Suppressor macrophage treated with lipopolysaccharide for 1 hour (primary cell): ENCODE measurements at regions not wholly inside any gene's neighbourhood (a gene's known extent, or its start where the extent isn't known, plus 50 kb on each side); places are given as distances from the start of the nearest gene placed in this dataset.

Experiments used
- DNase-seq, 3 donors: peaks; one replicate each; pipeline ENCODE4 v3.0.0-alpha.2; 2020 to 2022

GRCh38 chr6:44771647-44772415, 384.3 kb downstream of the CDC5L start:
- peak; percentile 53 to 59 (median 55) for DNase-seq

GRCh38 chr6:44772838-44773237, 385.3 kb downstream of the CDC5L start:
- peak; percentile 13 to 54 (median 32) for DNase-seq

- DNase-seq = peak in 1 of 3 donors; percentile 9
Observed at GRCh38 chr6:44775121-44775520, 387.6 kb downstream of the CDC5L start.

- no peak for DNase-seq
Observed at GRCh38 chr6:44776344-44776743, 388.8 kb downstream of the CDC5L start.

- no peak for DNase-seq
Observed at GRCh38 chr6:44778513-44778912, 391.0 kb downstream of the CDC5L start.
